ENCODE measurements at regions not wholly inside any gene's neighbourhood (a gene's known extent, or its start where the extent isn't known, plus 50 kb on each side); places are given as distances from the start of the nearest gene placed in this dataset.

- Histone ChIP-seq H3K4me1 (replicated peaks in 1 of 2) (no peaks in the 10 kb centered on the region), H3K4me3 (no peak overlapping the region), H3K36me3 (replicated peaks in 1 of 2) (no peaks in the 10 kb centered on the region), H3K27me3 (no peaks in the 10 kb centered on the region), H3K27ac (no peak overlapping the region), H3K9me3 (replicated peaks in 1 of 3) (no peaks in the 10 kb centered on the region)
- DNase-seq = no peak
- intact Hi-C loops (cut with DNase I) = no loop called here
- WGBS, 4 donors = 79 to 87% (median 81%) methylated on average over 3 to 5 of the region's 5 CpGs
- TF ChIP-seq POLR2A (IDR thresholded peaks at IDR 0.05) = no peak
- TF ChIP-seq, protein P1, sequence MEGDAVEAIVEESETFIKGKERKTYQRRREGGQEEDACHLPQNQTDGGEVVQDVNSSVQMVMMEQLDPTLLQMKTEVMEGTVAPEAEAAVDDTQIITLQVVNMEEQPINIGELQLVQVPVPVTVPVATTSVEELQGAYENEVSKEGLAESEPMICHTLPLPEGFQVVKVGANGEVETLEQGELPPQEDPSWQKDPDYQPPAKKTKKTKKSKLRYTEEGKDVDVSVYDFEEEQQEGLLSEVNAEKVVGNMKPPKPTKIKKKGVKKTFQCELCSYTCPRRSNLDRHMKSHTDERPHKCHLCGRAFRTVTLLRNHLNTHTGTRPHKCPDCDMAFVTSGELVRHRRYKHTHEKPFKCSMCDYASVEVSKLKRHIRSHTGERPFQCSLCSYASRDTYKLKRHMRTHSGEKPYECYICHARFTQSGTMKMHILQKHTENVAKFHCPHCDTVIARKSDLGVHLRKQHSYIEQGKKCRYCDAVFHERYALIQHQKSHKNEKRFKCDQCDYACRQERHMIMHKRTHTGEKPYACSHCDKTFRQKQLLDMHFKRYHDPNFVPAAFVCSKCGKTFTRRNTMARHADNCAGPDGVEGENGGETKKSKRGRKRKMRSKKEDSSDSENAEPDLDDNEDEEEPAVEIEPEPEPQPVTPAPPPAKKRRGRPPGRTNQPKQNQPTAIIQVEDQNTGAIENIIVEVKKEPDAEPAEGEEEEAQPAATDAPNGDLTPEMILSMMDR (IDR thresholded peaks at IDR 0.05) = no peak
Observed at GRCh38 chr5:61262080-61262479, 70.0 kb upstream of the ZSWIM6 start.

DNA sequence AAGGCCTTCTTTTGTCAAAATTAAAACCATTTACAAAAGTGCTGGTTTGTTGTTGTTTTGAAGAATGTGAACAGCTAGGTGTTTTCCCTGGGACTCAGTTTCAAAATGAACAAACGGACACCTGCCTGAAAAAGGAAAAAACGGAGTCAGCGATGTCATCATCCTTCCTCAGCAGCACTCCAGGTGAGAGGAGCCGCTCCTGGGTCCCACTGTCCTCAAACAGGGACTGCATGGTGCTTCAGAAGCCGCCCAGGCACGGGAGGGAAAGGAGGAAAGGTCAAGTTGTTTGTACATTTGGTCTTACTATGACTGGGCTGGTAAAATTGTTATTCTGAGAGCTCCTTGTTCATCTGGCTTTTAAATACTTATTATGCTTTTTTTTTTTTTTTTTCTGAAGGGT, 69.0 kb upstream of the ZSWIM6 start:
- no peak overlapping the region for H3K4me3 ChIP-seq
- H3K36me3 ChIP-seq (replicated peaks in 1 of 2) = no peaks in the 10 kb centered on the region
- H3K4me1 ChIP-seq (replicated peaks in 1 of 2) = no peaks in the 10 kb centered on the region
- intact Hi-C loops (cut with DNase I) = no loop called here
- no peak overlapping the region for H3K27ac ChIP-seq
- no peaks in the 10 kb centered on the region for H3K9me3 ChIP-seq (replicated peaks in 1 of 3)
- no peak for DNase-seq
- TF ChIP-seq POLR2A (IDR thresholded peaks at IDR 0.05) = no peak
- TF ChIP-seq, protein P1 (IDR thresholded peaks at IDR 0.05) = no peak
- 63 to 79% (median 69%) methylated on average over 6 of the region's 6 CpGs for WGBS, 4 donors
- H3K27me3 ChIP-seq = no peaks in the 10 kb centered on the region

GRCh38 chr5:61263561-61264272, 68.3 kb upstream of the ZSWIM6 start:
- no peaks in the 10 kb centered on the region for H3K4me1 ChIP-seq (replicated peaks in 1 of 2)
- DNase-seq = no peak
- no peak overlapping the region for H3K27ac ChIP-seq
- TF ChIP-seq, protein P1 (IDR thresholded peaks at IDR 0.05) = no peak
- no peak for TF ChIP-seq POLR2A (IDR thresholded peaks at IDR 0.05)
- H3K27me3 ChIP-seq = no peaks in the 10 kb centered on the region
- no peak overlapping the region for H3K4me3 ChIP-seq
- H3K36me3 ChIP-seq (replicated peaks in 1 of 2) = no peaks in the 10 kb centered on the region
- H3K9me3 ChIP-seq (replicated peaks in 1 of 3) = no peaks in the 10 kb centered on the region
- intact Hi-C loops (cut with DNase I) = no loop called here
- 42 to 53% (median 47%) methylated on average over 11 of the region's 11 CpGs for WGBS, 4 donors

GRCh38 chr5:61264273-61264661, 67.8 kb upstream of the ZSWIM6 start:
- no peaks in the 10 kb centered on the region for H3K4me1 ChIP-seq (replicated peaks in 1 of 2)
- TF ChIP-seq, protein P1 (IDR thresholded peaks at IDR 0.05) = no peak
- no peak for TF ChIP-seq POLR2A (IDR thresholded peaks at IDR 0.05)
- WGBS, 4 donors = 48 to 66% (median 63%) methylated on average over 4 of the region's 4 CpGs
- no peaks in the 10 kb centered on the region for H3K9me3 ChIP-seq (replicated peaks in 1 of 3)
- no peak overlapping the region for H3K4me3 ChIP-seq
- no peaks in the 10 kb centered on the region for H3K27me3 ChIP-seq
- no peak overlapping the region for H3K27ac ChIP-seq
- intact Hi-C loops (cut with DNase I) = no loop called here
- H3K36me3 ChIP-seq (replicated peaks in 1 of 2) = no peaks in the 10 kb centered on the region
- no peak for DNase-seq
